Cardiac muscle cell (in vitro differentiated cells and primary cell): ENCODE measurements at regions not wholly inside any gene's neighbourhood (a gene's known extent, or its start where the extent isn't known, plus 50 kb on each side); places are given as distances from the start of the nearest gene placed in this dataset.

Experiments
- DNase-seq, 2 donors: peaks; one replicate each; pipeline versions ENCODE4 v3.0.0 to v3.0.0-alpha.2; 2010 to 2017; ENCODE audit warnings: low read depth in 1 of 2, low spot score in 1 of 2
- H3K27ac ChIP-seq: fragments of 200-600 bp; sonication (generic); 2 replicates; pipeline ENCODE4 v1.5.1; 2016
- H3K27me3 ChIP-seq: fragments of 200-600 bp; sonication (generic); 2 replicates; pipeline ENCODE4 v1.6.0; 2016; ENCODE audit warnings: control low read depth
- H3K36me3 ChIP-seq: fragments of 200-600 bp; sonication (generic); 2 replicates; pipeline ENCODE4 v1.5.1; 2016; ENCODE audit warnings: control low read depth
- H3K4me1 ChIP-seq: fragments of 200-600 bp; sonication (generic); 2 replicates; pipeline ENCODE4 v1.8.1; 2017; ENCODE audit warnings: low read depth, mild to moderate bottlenecking, mixed run types
- H3K4me3 ChIP-seq: fragments of 200-600 bp; sonication (generic); 2 replicates; pipeline ENCODE4 v1.5.1; 2016; ENCODE audit warnings: mild to moderate bottlenecking
- H3K9me3 ChIP-seq: fragments of 200-600 bp; sonication (generic); 2 replicates; pipeline ENCODE4 v1.5.1; 2017; ENCODE audit warnings: low read depth, mild to moderate bottlenecking, control low read depth
- CTCF ChIP-seq: IDR thresholded peaks from 2 replicates; pipeline ENCODE4 v1.5.1; 2012; ENCODE audit warnings: low read depth, mild to moderate bottlenecking, low read length

GRCh38 chr15:93308026-93308690, 219.1 kb upstream of the RGMA start:
- H3K27me3 ChIP-seq: peaks cover 5% of the 10 kb centered on the region
- H3K27ac ChIP-seq: no peak overlapping the region
- no peak for DNase-seq
- no peaks in the 10 kb centered on the region for H3K4me1 ChIP-seq
- TF ChIP-seq CTCF: no peak
- H3K4me3 ChIP-seq: no peak overlapping the region
- H3K36me3 ChIP-seq: no peaks in the 10 kb centered on the region
- H3K9me3 ChIP-seq: no peaks in the 10 kb centered on the region

GRCh38 chr15:93307513-93307912, 218.5 kb upstream of the RGMA start:
- Histone ChIP-seq H3K4me1 (no peaks in the 10 kb centered on the region), H3K27me3 (no peaks in the 10 kb centered on the region), H3K4me3 (no peak overlapping the region), H3K9me3 (no peaks in the 10 kb centered on the region), H3K36me3 (no peaks in the 10 kb centered on the region), H3K27ac (no peak overlapping the region)
- TF ChIP-seq CTCF: no peak
- DNase-seq: no peak

GRCh38 chr15:93305306-93305705, 216.3 kb upstream of the RGMA start:
- Histone ChIP-seq H3K27me3 (no peaks in the 10 kb centered on the region), H3K36me3 (no peaks in the 10 kb centered on the region), H3K27ac (no peak overlapping the region), H3K9me3 (no peaks in the 10 kb centered on the region), H3K4me1 (no peaks in the 10 kb centered on the region), H3K4me3 (no peak overlapping the region)
- no peak for DNase-seq
- no peak for TF ChIP-seq CTCF

GRCh38 chr15:93302080-93302765, 213.2 kb upstream of the RGMA start:
- DNase-seq: no peak
- no peak overlapping the region for H3K4me3 ChIP-seq
- no peaks in the 10 kb centered on the region for H3K27me3 ChIP-seq
- no peaks in the 10 kb centered on the region for H3K9me3 ChIP-seq
- no peaks in the 10 kb centered on the region for H3K4me1 ChIP-seq
- TF ChIP-seq CTCF: no peak
- H3K36me3 ChIP-seq: no peaks in the 10 kb centered on the region
- no peak overlapping the region for H3K27ac ChIP-seq

GRCh38 chr15:93300796-93301195, 211.8 kb upstream of the RGMA start:
- Histone ChIP-seq H3K27me3 (no peaks in the 10 kb centered on the region), H3K4me3 (no peak overlapping the region), H3K9me3 (no peaks in the 10 kb centered on the region), H3K4me1 (no peaks in the 10 kb centered on the region), H3K36me3 (no peaks in the 10 kb centered on the region), H3K27ac (no peak overlapping the region)
- TF ChIP-seq CTCF: no peak
- no peak for DNase-seq
